Endodermal cell (in vitro differentiated cells): ENCODE measurements at regions not wholly inside any gene's neighbourhood (a gene's known extent, or its start where the extent isn't known, plus 50 kb on each side); places are given as distances from the start of the nearest gene placed in this dataset.
A peak's percentile ranks its signal among the peaks of the same experiment; 100 is the strongest.

ENCODE experiments used
- DNase-seq: peaks from one replicate; pipeline ENCODE4 v3.0.0-alpha.2; 2017
- H3K27ac ChIP-seq: 2 replicates; pipeline ENCODE4 v1.5.1; 2013; ENCODE audit warnings: mild to moderate bottlenecking, low read depth, low read length, moderate library complexity
- H3K27me3 ChIP-seq: 2 replicates; pipeline ENCODE4 v1.6.1; 2013; ENCODE audit warnings: mild to moderate bottlenecking, low read length, moderate library complexity; ENCODE audit not compliant: insufficient read depth, control insufficient read depth, poor library complexity, severe bottlenecking
- H3K36me3 ChIP-seq: 2 replicates; pipeline ENCODE4 v1.7.0; 2013; ENCODE audit warnings: mild to moderate bottlenecking, low read length, moderate library complexity; ENCODE audit not compliant: control insufficient read depth, insufficient read depth
- H3K4me1 ChIP-seq: one replicate; pipeline ENCODE4 v1.7.0; 2013; ENCODE audit warnings: low read length; ENCODE audit not compliant: control insufficient read depth, insufficient read depth
- H3K4me3 ChIP-seq: 2 replicates; pipeline ENCODE4 v1.5.1; 2013; ENCODE audit warnings: mild to moderate bottlenecking, low read length, moderate library complexity
- H3K9ac ChIP-seq: 2 replicates; pipeline ENCODE4 v1.6.1; 2013; ENCODE audit warnings: mild to moderate bottlenecking, low read length, moderate library complexity; ENCODE audit not compliant: poor library complexity, severe bottlenecking; ENCODE audit errors: extremely low read depth
- H3K9me3 ChIP-seq: 2 replicates; pipeline ENCODE4 v1.6.1; 2013; ENCODE audit warnings: mild to moderate bottlenecking, low read length, moderate library complexity; ENCODE audit not compliant: control insufficient read depth
- H3K27ac Mint-ChIP-seq: 2 replicates; pipeline ENCODE4 v1.8.0; 2020; ENCODE audit warnings: mixed read lengths
- H3K27me3 Mint-ChIP-seq: 2 replicates; pipeline ENCODE4 v1.8.0; 2021; ENCODE audit warnings: mild to moderate bottlenecking, mixed read lengths; ENCODE audit not compliant: insufficient read depth
- H3K36me3 Mint-ChIP-seq: 2 replicates; pipeline ENCODE4 v1.8.0; 2020; ENCODE audit warnings: low read depth, mixed read lengths
- H3K4me1 Mint-ChIP-seq: 2 replicates; pipeline ENCODE4 v1.8.0; 2020; ENCODE audit warnings: mixed read lengths
- H3K4me3 Mint-ChIP-seq: 2 replicates; pipeline ENCODE4 v1.8.0; 2020; ENCODE audit warnings: mild to moderate bottlenecking, moderate library complexity, mixed read lengths
- H3K9me3 Mint-ChIP-seq: 2 replicates; pipeline ENCODE4 v1.8.0; 2020; ENCODE audit warnings: mild to moderate bottlenecking, mixed read lengths
- CTCF ChIP-seq: fragments of 200-600 bp; sonication (generic); conservative IDR thresholded peaks from 2 replicates; pipeline ENCODE4 v1.5.0; 2021; ENCODE audit warnings: antibody characterized with exemption, mild to moderate bottlenecking
- WGBS, 2 experiments: methylation state at CpG; one replicate each; pipeline versions ENCODE4 v1.1.5 to v1.1.7; 2013; ENCODE audit warnings: missing lambda C conversion rate in 2 of 2, mixed read lengths in 1 of 2; ENCODE audit not compliant: insufficient coverage in 1 of 2, insufficient read length in 1 of 2; 5-methylcytosine and 5-hydroxymethylcytosine counted together

- Mint-ChIP-seq H3K9me3 (peaks cover 63% of the 10 kb centered on the region), H3K4me3 (no peak overlapping the region), H3K36me3 (no peaks in the 10 kb centered on the region), H3K4me1 (no peaks in the 10 kb centered on the region), H3K27me3 (peaks cover 14% of the 10 kb centered on the region), H3K27ac (no peak overlapping the region)
- H3K36me3 ChIP-seq: no peaks in the 10 kb centered on the region
- peak; percentile 32 for DNase-seq
- H3K4me1 ChIP-seq: no peaks in the 10 kb centered on the region
- no peak overlapping the region for H3K4me3 ChIP-seq
- H3K9me3 ChIP-seq: peaks cover 43% of the 10 kb centered on the region
- WGBS, 2 experiments: 89 to 90% methylated on average over 2 to 4 of the region's 4 CpGs
- H3K27me3 ChIP-seq: no peaks in the 10 kb centered on the region
- H3K9ac ChIP-seq: no peak overlapping the region
- no peak for TF ChIP-seq CTCF
- no peak overlapping the region for H3K27ac ChIP-seq
These were observed 254.3 kb upstream of the TNRC6C start for GRCh38 chr17:77704048-77704815.

- H3K36me3 Mint-ChIP-seq: no peaks in the 10 kb centered on the region
- H3K36me3 ChIP-seq: no peaks in the 10 kb centered on the region
- WGBS, 2 experiments: 90 to 100% methylated on average over 3 to 6 of the region's 6 CpGs
These were observed 251.6 kb upstream of the TNRC6C start for GRCh38 chr17:77706938-77707337.

GRCh38 chr17:77707546-77707945 is 251.0 kb upstream of the TNRC6C start:
- peaks cover 2% of the 10 kb centered on the region for H3K27me3 Mint-ChIP-seq
- peak; percentile 18 for DNase-seq
- H3K9me3 Mint-ChIP-seq: peaks cover 51% of the 10 kb centered on the region
- TF ChIP-seq CTCF: no peak
- no peak overlapping the region for H3K27ac Mint-ChIP-seq
- H3K4me1 Mint-ChIP-seq: no peaks in the 10 kb centered on the region
- H3K9me3 ChIP-seq: peaks cover 31% of the 10 kb centered on the region
- H3K27me3 ChIP-seq: no peaks in the 10 kb centered on the region
- no peak overlapping the region for H3K4me3 ChIP-seq
- H3K4me3 Mint-ChIP-seq: no peak overlapping the region
- no peaks in the 10 kb centered on the region for H3K36me3 ChIP-seq
- H3K36me3 Mint-ChIP-seq: no peaks in the 10 kb centered on the region
- no peak overlapping the region for H3K9ac ChIP-seq
- no peak overlapping the region for H3K27ac ChIP-seq
- H3K4me1 ChIP-seq: no peaks in the 10 kb centered on the region
- 80 to 89% methylated on average over 2 to 4 of the region's 4 CpGs for WGBS, 2 experiments

More at GRCh38 chr17:77706938-77707337, 251.6 kb upstream of the TNRC6C start:
- no peak overlapping the region for H3K27ac Mint-ChIP-seq
- H3K4me3 Mint-ChIP-seq: no peak overlapping the region
- H3K27me3 Mint-ChIP-seq: peaks cover 5% of the 10 kb centered on the region
- Histone ChIP-seq H3K4me3 (no peak overlapping the region), H3K9ac (no peak overlapping the region), H3K27me3 (no peaks in the 10 kb centered on the region), H3K4me1 (no peaks in the 10 kb centered on the region), H3K27ac (no peak overlapping the region), H3K9me3 (peaks cover 35% of the 10 kb centered on the region)
- H3K4me1 Mint-ChIP-seq: no peaks in the 10 kb centered on the region
- TF ChIP-seq CTCF: no peak
- H3K9me3 Mint-ChIP-seq: peaks cover 58% of the 10 kb centered on the region
- peak; percentile 17 for DNase-seq
